ENCODE measurements at regions not wholly inside any gene's neighbourhood (a gene's known extent, or its start where the extent isn't known, plus 50 kb on each side); places are given as distances from the start of the nearest gene placed in this dataset.
"Not testable (repeated sequence)": the region's sequence is repeated elsewhere in the genome, so short reads cannot be mapped to it uniquely, and the experiment has no call there.

DNA sequence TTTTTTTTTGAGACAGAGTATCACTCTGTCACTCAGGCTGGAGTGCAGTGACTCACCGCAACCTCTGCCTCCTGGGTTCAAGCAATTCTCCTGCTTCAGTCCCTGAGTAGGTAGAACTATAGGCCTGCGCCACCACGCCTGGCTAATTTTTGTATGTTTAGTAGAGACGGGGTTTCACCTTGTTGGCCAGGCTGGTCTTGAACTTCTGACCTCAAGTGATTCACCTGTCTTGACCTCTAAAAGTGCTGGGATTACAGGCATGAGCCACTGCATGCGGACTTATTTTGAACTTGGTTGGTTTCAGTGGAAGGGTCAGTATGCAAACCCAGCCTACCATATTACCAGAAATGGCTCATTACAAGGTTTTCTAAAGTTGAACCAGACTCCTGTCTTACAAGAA lies 61.6 kb upstream of the GBA3 start:
- not testable (repeated sequence) for DNase-seq

DNA sequence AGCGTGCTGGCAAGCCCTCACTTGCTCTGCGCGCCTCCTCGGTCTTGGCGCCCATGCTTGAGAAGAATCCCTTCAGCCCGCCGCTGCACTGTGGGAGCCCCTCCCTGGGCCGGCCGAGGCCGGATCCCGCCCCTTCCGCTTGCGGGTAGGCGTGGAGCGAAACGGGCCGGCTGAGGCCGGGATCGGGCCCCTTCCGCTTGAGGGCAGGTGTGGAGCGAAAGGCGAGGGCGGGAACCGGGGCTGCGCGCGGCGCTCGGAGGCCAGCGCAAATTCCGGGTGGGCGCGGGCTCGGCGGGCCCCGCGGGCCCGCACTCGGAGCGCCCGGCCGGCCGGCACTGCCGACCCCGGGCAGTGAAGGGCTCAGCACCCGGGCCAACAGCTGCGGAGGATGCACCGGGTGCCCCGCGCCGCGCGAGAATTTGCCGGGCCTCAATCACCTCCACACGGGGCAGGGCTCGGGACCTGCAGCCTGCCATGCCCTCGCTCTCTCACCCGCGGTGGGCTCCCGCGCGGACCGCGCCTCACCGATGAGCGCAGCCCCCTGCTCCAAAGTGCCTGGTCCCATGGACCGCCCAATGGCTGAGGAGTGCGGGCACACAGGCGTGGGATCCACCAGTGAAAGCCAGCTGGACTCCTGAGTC lies 58.1 kb upstream of the GBA3 start:
- DNase-seq = no peak

DNA sequence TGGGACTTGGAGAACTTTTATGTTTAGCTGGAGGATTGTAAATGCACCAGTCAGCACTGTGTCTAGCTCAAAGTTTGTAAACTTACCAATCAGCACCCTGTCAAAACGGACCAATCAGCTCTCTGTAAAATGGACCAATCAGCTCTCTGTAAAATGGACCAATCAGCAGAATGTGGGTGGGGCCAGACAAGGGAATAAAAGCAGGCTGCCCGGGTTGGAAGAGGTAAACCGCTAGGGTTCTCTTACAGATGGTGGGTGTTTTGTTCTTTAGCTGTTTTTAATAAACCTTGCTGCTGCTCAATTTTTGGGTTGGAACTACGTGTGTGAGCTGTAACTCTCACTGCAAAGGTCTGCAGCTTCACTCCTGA lies 57.6 kb upstream of the GBA3 start:
- not testable (repeated sequence) for DNase-seq

DNA sequence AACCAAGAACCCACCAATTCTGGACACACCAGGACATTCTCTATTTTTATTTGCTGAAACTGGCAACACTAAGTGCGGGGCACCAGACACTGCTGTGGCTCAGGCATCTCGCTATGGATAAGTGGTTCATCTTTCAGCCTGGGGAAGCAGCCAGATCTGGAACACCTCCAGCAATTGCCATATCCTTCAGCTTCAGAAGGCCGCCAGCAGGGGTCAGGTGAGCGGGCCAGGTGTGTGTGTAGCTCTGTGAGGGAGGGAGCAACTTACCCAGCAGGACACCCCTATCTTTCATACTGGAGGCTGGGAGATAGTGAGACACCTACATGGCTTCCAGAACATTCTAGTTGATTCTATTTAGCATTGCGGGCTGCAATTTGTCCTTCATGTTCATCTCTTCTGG lies 57.0 kb upstream of the GBA3 start:
- no peak for DNase-seq

DNA sequence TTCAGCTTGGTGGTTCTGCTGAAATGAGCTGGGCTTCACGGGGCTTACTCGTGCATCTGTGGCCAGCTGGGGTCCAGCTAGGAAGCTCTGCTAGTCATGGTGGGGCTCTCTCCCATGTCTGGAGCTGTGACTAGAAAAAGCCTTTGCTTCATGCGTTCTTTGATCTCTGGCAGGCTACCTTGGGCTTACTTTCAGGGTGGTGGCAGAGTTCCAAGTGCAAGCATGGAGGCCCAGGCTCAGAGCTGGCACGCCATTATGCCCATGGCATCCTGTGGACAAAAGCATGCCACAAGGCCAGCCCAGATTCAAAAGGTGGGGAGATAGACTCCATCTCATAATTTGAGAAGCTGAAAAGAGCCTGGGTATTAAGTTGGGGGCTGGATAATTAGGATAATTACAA lies 55.4 kb upstream of the GBA3 start:
- DNase-seq = no peak

Measured in HCEC 1CT (cell line).